ENCODE measurements at regions not wholly inside any gene's neighbourhood (a gene's known extent, or its start where the extent isn't known, plus 50 kb on each side); places are given as distances from the start of the nearest gene placed in this dataset.

DNA sequence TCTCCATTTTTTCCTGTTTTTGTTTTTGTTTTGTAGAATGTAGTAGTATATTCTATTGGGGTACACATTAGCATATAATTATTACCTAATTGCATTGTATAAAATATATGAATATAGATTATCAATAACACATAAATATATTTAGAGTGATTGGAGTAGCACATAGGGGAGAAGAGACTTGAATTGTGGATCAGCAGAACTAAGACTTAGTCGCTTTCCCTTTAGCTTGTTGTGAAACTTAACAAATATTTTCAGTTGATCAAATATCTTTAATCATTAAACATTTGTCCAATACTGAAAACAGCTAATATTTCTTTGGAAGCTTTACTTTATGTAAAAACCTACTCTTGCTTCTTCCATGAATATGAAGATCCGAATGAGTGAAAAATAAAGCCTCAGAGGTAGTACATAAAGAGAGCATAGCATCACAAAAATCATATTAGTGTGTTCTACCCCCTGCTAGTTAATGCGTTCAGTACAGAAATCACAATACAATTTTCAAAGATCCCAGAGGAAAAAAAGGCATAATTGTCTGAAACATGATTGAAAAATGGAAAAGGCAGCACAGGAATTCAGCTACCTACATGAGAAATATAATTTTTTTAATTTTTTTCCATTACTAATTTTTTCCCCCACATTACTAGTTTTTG, 1348.0 kb upstream of the PRR20A start:
- no peaks in the 10 kb centered on the region for H3K27me3 Mint-ChIP-seq (ENCODE audit: insufficient read depth)
- H3K4me3 Mint-ChIP-seq: no peak overlapping the region
- intact Hi-C loops (cut with micrococcal nuclease): no loop called here
- H3K4me1 Mint-ChIP-seq (ENCODE audit: low read depth): no peaks in the 10 kb centered on the region
- H3K27ac Mint-ChIP-seq: no peak overlapping the region
- peaks cover 19% of the 10 kb centered on the region for H3K9me3 Mint-ChIP-seq
- no peak for DNase-seq (ENCODE audit: low spot score)
- H3K36me3 Mint-ChIP-seq (ENCODE audit: low read depth): no peaks in the 10 kb centered on the region

DNA sequence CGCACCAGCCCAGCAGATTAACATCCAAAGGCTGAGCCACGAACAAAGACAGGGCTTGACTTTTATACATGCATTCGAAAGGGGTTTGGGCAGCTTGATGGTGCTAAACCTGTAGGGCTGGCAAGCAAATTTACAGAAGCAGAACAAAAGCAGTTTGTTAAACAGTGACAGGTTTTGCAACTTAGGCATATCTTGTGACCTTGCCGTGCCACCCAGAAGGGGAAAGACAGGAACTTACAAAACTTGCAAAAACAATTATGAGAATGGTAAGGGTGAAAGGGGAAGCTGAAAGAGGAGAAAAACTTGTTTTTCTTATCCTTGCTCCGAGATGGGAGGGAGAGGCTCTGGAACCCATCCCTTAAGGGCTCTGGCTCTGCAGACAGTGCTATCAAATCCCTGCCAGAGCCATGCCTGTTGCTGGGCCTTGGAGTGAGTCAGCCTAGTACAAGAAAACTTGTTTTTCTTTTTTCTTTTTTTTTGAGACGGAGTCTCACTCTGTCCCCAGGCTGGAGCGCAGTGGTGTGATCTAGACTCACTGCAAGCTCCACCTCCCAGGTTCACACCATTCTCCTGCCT, 1325.2 kb upstream of the PRR20A start:
- Mint-ChIP-seq H3K4me3 (no peak overlapping the region), H3K27ac (no peak overlapping the region), H3K27me3 (ENCODE audit: insufficient read depth) (no peaks in the 10 kb centered on the region), H3K4me1 (ENCODE audit: low read depth) (no peaks in the 10 kb centered on the region), H3K36me3 (ENCODE audit: low read depth) (no peaks in the 10 kb centered on the region), H3K9me3 (peaks cover 7% of the 10 kb centered on the region)
- DNase-seq (ENCODE audit: low spot score): no peak
- intact Hi-C loops (cut with micrococcal nuclease): no loop called here

- intact Hi-C loops (cut with micrococcal nuclease): no loop called here
- DNase-seq (ENCODE audit: low spot score): no peak
- peaks cover 7% of the 10 kb centered on the region for H3K9me3 Mint-ChIP-seq
- no peaks in the 10 kb centered on the region for H3K36me3 Mint-ChIP-seq (ENCODE audit: low read depth)
- H3K4me3 Mint-ChIP-seq: no peak overlapping the region
- no peak overlapping the region for H3K27ac Mint-ChIP-seq
- no peaks in the 10 kb centered on the region for H3K27me3 Mint-ChIP-seq (ENCODE audit: insufficient read depth)
- no peaks in the 10 kb centered on the region for H3K4me1 Mint-ChIP-seq (ENCODE audit: low read depth)
Measured at GRCh38 chr13:55816976-55817601, 1323.6 kb upstream of the PRR20A start.

GRCh38 chr13:55820817-55821216, 1319.9 kb upstream of the PRR20A start:
- no peak for DNase-seq (ENCODE audit: low spot score)
- intact Hi-C loops (cut with micrococcal nuclease): no loop called here
- peaks cover 3% of the 10 kb centered on the region for H3K9me3 Mint-ChIP-seq
- H3K36me3 Mint-ChIP-seq (ENCODE audit: low read depth): no peaks in the 10 kb centered on the region
- no peaks in the 10 kb centered on the region for H3K27me3 Mint-ChIP-seq (ENCODE audit: insufficient read depth)
- no peak overlapping the region for H3K27ac Mint-ChIP-seq
- no peak overlapping the region for H3K4me3 Mint-ChIP-seq
- H3K4me1 Mint-ChIP-seq (ENCODE audit: low read depth): no peaks in the 10 kb centered on the region

- Mint-ChIP-seq H3K9me3 (peaks cover 50% of the 10 kb centered on the region), H3K36me3 (ENCODE audit: low read depth) (no peaks in the 10 kb centered on the region), H3K4me3 (no peak overlapping the region), H3K27me3 (ENCODE audit: insufficient read depth) (no peaks in the 10 kb centered on the region), H3K27ac (no peak overlapping the region), H3K4me1 (ENCODE audit: low read depth) (no peaks in the 10 kb centered on the region)
- DNase-seq (ENCODE audit: low spot score): no peak
- intact Hi-C loops (cut with micrococcal nuclease): no loop called here
Measured at GRCh38 chr13:55869648-55870047, 1271.1 kb upstream of the PRR20A start.

- H3K36me3 Mint-ChIP-seq (ENCODE audit: low read depth): no peaks in the 10 kb centered on the region
- intact Hi-C loops (cut with micrococcal nuclease): no loop called here
- H3K4me1 Mint-ChIP-seq (ENCODE audit: low read depth): no peaks in the 10 kb centered on the region
- no peak overlapping the region for H3K27ac Mint-ChIP-seq
- no peaks in the 10 kb centered on the region for H3K27me3 Mint-ChIP-seq (ENCODE audit: insufficient read depth)
- no peak overlapping the region for H3K4me3 Mint-ChIP-seq
- H3K9me3 Mint-ChIP-seq: peaks cover 16% of the 10 kb centered on the region
- no peak for DNase-seq (ENCODE audit: low spot score)
Measured at GRCh38 chr13:55887561-55887960, 1253.2 kb upstream of the PRR20A start.

GRCh38 chr13:55893540-55893939, 1247.2 kb upstream of the PRR20A start:
- no peaks in the 10 kb centered on the region for H3K4me1 Mint-ChIP-seq (ENCODE audit: low read depth)
- intact Hi-C loops (cut with micrococcal nuclease): no loop called here
- no peak for DNase-seq (ENCODE audit: low spot score)
- peaks cover 16% of the 10 kb centered on the region for H3K9me3 Mint-ChIP-seq
- no peak overlapping the region for H3K27ac Mint-ChIP-seq
- no peak overlapping the region for H3K4me3 Mint-ChIP-seq
- no peaks in the 10 kb centered on the region for H3K36me3 Mint-ChIP-seq (ENCODE audit: low read depth)
- H3K27me3 Mint-ChIP-seq (ENCODE audit: insufficient read depth): no peaks in the 10 kb centered on the region

DNA sequence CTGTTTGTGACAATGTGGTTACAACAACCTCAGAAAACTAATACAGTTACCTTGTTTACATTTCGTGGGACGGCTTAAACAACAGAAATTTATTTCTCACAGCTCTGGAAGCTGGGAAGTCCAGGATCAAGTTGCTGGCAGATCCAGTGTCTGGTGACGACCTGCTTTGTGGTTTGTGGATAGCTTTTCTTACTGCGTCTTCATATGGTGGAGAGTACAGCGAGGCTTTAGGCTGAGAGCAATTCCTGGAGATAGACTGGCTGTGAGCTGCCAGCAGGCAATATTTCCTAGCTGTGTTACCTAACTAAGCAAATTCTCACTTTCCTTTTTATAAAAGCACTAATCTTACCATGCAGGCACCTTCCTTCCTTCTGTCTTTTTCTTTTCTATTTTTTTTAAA, 1203.5 kb upstream of the PRR20A start:
- no peak overlapping the region for H3K27ac Mint-ChIP-seq
- H3K4me3 Mint-ChIP-seq: no peak overlapping the region
- H3K36me3 Mint-ChIP-seq (ENCODE audit: low read depth): no peaks in the 10 kb centered on the region
- DNase-seq (ENCODE audit: low spot score): no peak
- intact Hi-C loops (cut with micrococcal nuclease): no loop called here
- no peaks in the 10 kb centered on the region for H3K4me1 Mint-ChIP-seq (ENCODE audit: low read depth)
- H3K9me3 Mint-ChIP-seq: peaks cover 27% of the 10 kb centered on the region
- no peaks in the 10 kb centered on the region for H3K27me3 Mint-ChIP-seq (ENCODE audit: insufficient read depth)

- H3K9me3 Mint-ChIP-seq: peaks cover 32% of the 10 kb centered on the region
- no peaks in the 10 kb centered on the region for H3K36me3 Mint-ChIP-seq (ENCODE audit: low read depth)
- no peak overlapping the region for H3K27ac Mint-ChIP-seq
- no peaks in the 10 kb centered on the region for H3K27me3 Mint-ChIP-seq (ENCODE audit: insufficient read depth)
- H3K4me1 Mint-ChIP-seq (ENCODE audit: low read depth): no peaks in the 10 kb centered on the region
- intact Hi-C loops (cut with micrococcal nuclease): no loop called here
- no peak for DNase-seq (ENCODE audit: low spot score)
- no peak overlapping the region for H3K4me3 Mint-ChIP-seq
Measured at GRCh38 chr13:55948175-55948574, 1192.5 kb upstream of the PRR20A start.

DNA sequence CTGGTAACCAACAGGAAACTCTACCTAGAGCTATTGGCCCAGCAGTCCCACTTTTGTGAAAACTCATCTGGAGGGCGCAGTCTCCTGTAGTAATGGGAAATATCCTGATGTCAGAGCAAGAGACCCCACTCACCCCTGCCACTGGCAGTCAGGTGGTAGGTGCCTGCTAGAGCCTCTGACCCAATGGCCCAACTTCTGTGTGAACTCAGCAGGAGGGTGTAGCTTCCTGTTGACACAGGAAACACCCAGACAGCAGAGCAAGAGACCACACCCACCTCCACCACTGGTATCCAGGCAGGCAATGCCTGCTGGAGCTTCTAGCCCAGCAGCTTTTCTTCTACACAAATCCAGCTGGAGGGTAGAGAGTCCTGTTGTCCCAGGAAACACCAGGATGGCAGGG, 1176.8 kb upstream of the PRR20A start:
- intact Hi-C loops (cut with micrococcal nuclease): no loop called here
- H3K27me3 Mint-ChIP-seq (ENCODE audit: insufficient read depth): no peaks in the 10 kb centered on the region
- DNase-seq (ENCODE audit: low spot score): no peak

DNA sequence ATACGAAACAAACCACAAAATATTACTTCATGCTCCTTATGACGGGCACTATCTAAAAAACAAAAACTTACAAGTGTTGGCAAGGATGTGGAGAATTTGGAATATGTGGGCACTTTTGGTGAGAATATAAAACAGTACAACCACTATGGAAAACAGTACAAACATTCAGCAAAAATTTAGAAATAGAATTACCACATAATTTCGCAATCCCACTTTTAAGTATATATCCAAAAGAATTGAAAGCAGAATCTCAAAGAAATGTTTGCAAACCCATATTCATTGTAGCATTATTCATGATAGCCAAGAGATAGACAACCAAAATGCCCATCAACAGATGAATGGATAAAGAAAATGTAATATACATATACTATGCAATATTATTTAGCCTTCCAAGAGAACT, 1173.7 kb upstream of the PRR20A start:
- Mint-ChIP-seq H3K36me3 (ENCODE audit: low read depth) (no peaks in the 10 kb centered on the region), H3K9me3 (peaks cover 29% of the 10 kb centered on the region), H3K27ac (no peak overlapping the region), H3K4me1 (ENCODE audit: low read depth) (no peaks in the 10 kb centered on the region), H3K27me3 (ENCODE audit: insufficient read depth) (no peaks in the 10 kb centered on the region), H3K4me3 (no peak overlapping the region)
- intact Hi-C loops (cut with micrococcal nuclease): no loop called here
- DNase-seq (ENCODE audit: low spot score): no peak

More for the DNA sequence above, 1176.8 kb upstream of the PRR20A start:
- peaks cover 35% of the 10 kb centered on the region for H3K9me3 Mint-ChIP-seq
- no peaks in the 10 kb centered on the region for H3K36me3 Mint-ChIP-seq (ENCODE audit: low read depth)
- H3K4me1 Mint-ChIP-seq (ENCODE audit: low read depth): no peaks in the 10 kb centered on the region
- H3K4me3 Mint-ChIP-seq: no peak overlapping the region
- H3K27ac Mint-ChIP-seq: no peak overlapping the region

GRCh38 chr13:55977436-55977835, 1163.3 kb upstream of the PRR20A start:
- H3K27me3 Mint-ChIP-seq (ENCODE audit: insufficient read depth): no peaks in the 10 kb centered on the region
- intact Hi-C loops (cut with micrococcal nuclease): no loop called here
- no peaks in the 10 kb centered on the region for H3K36me3 Mint-ChIP-seq (ENCODE audit: low read depth)
- no peaks in the 10 kb centered on the region for H3K4me1 Mint-ChIP-seq (ENCODE audit: low read depth)
- no peak for DNase-seq (ENCODE audit: low spot score)
- H3K4me3 Mint-ChIP-seq: no peak overlapping the region
- peaks cover 19% of the 10 kb centered on the region for H3K9me3 Mint-ChIP-seq
- no peak overlapping the region for H3K27ac Mint-ChIP-seq

- H3K4me3 Mint-ChIP-seq: no peak overlapping the region
- no peak for DNase-seq (ENCODE audit: low spot score)
- H3K27ac Mint-ChIP-seq: no peak overlapping the region
- no peaks in the 10 kb centered on the region for H3K27me3 Mint-ChIP-seq (ENCODE audit: insufficient read depth)
- no peaks in the 10 kb centered on the region for H3K4me1 Mint-ChIP-seq (ENCODE audit: low read depth)
- no peaks in the 10 kb centered on the region for H3K36me3 Mint-ChIP-seq (ENCODE audit: low read depth)
- peaks cover 15% of the 10 kb centered on the region for H3K9me3 Mint-ChIP-seq
- intact Hi-C loops (cut with micrococcal nuclease): no loop called here
Measured at GRCh38 chr13:55981381-55981780, 1159.3 kb upstream of the PRR20A start.
